ENCODE measurements at regions not wholly inside any gene's neighbourhood (a gene's known extent, or its start where the extent isn't known, plus 50 kb on each side); places are given as distances from the start of the nearest gene placed in this dataset.

- TF ChIP-seq EZH2phosphoT487 (IDR thresholded peaks at IDR 0.05; ENCODE audit: unreplicated experiment), result no peak
These were observed 811.0 kb downstream of the TUSC7 start (continued) for GRCh38 chr3:117520582-117520981.

- ATAC-seq (no peak; the same call in 2 of the 3 replicates), DNase-seq (ENCODE audit: low spot score) (peak; percentile 24)
- H3K9me2 ChIP-seq (ENCODE audit: insufficient read depth), result no peaks in the 10 kb centered on the region
- TF ChIP-seq REST (IDR thresholded peaks at IDR 0.05; ENCODE audit: unreplicated experiment) (no peak), JUNB (IDR thresholded peaks at IDR 0.05; ENCODE audit: unreplicated experiment) (no peak), NANOG (IDR thresholded peaks at IDR 0.05; ENCODE audit: borderline replicate concordance) (no peak), EZH2phosphoT487 (IDR thresholded peaks at IDR 0.05; ENCODE audit: unreplicated experiment) (no peak), CTCF (conservative IDR thresholded peaks at IDR 0.05; ENCODE audit: low read depth in 2 of 2) (no peak), ZNF331 (CRISPR knock-in tag; IDR thresholded peaks at IDR 0.05; ENCODE audit: low read depth) (no peak), EZH2 (IDR thresholded peaks at IDR 0.05; ENCODE audit: low read depth, unreplicated experiment) (no peak), CREB1 (CRISPR knock-in tag; IDR thresholded peaks at IDR 0.05; ENCODE audit: low read depth) (no peak), POLR2AphosphoS5 (IDR thresholded peaks at IDR 0.05; ENCODE audit: low read depth) (no peak), ZNF114 (CRISPR knock-in tag; IDR thresholded peaks at IDR 0.05) (no peak)
- no peaks in the 10 kb centered on the region for H4K20me1 ChIP-seq (replicated peaks; ENCODE audit: insufficient read depth)
- H3K4me1 Mint-ChIP-seq, result peaks cover 13% of the 10 kb centered on the region
- no peak overlapping the region for H3K4me3 Mint-ChIP-seq
- H3K4me1 ChIP-seq (ENCODE audit: insufficient read depth), result peaks cover 11% of the 10 kb centered on the region
- no peak overlapping the region for H3K4me2 ChIP-seq
- H3K36me3 Mint-ChIP-seq (ENCODE audit: low read depth), result no peaks in the 10 kb centered on the region
- H2AFZ ChIP-seq, result no peak overlapping the region
- H3K79me2 ChIP-seq (replicated peaks; ENCODE audit: insufficient read depth), result no peaks in the 10 kb centered on the region
- no peak overlapping the region for H3K4me3 ChIP-seq
- no peaks in the 10 kb centered on the region for H3K27me3 ChIP-seq (ENCODE audit: insufficient read depth)
- H3K36me3 ChIP-seq (ENCODE audit: insufficient read depth), result no peaks in the 10 kb centered on the region
- no peaks in the 10 kb centered on the region for H3K9me3 Mint-ChIP-seq
- no peak overlapping the region; the same call in 1 of the 2 replicates for H3K27ac Mint-ChIP-seq
- peaks cover 3% of the 10 kb centered on the region for H3K27me3 Mint-ChIP-seq (ENCODE audit: insufficient read depth, low read depth, poor library complexity)
- no peak overlapping the region for H3K27ac ChIP-seq (ENCODE audit: low read depth)
- H3F3A ChIP-seq (replicated peaks; ENCODE audit: low read depth), result no peaks in the 10 kb centered on the region
These were observed 813.8 kb downstream of the TUSC7 start for GRCh38 chr3:117523418-117523817.

All from GM23338 (cell line).